SK-N-MC (cell line): ENCODE measurements at regions not wholly inside any gene's neighbourhood (a gene's known extent, or its start where the extent isn't known, plus 50 kb on each side); places are given as distances from the start of the nearest gene placed in this dataset.

Experiments used
- DNase-seq: peaks from one replicate; pipeline ENCODE4 v3.0.0-alpha.2; 2011; ENCODE audit warnings: low read depth, low spot score
- H3K27ac ChIP-seq: fragments of 200-600 bp; sonication (generic); 2 replicates; pipeline ENCODE4 v1.5.1; 2016; ENCODE audit warnings: mixed run types
- H3K36me3 ChIP-seq: fragments of 200-600 bp; sonication (generic); 2 replicates; pipeline ENCODE4 v1.6.1; 2017; ENCODE audit warnings: antibody characterized with exemption, low read length, mixed read lengths; ENCODE audit not compliant: insufficient read depth
- H3K4me3 ChIP-seq: fragments of 200-600 bp; sonication (generic); 2 replicates; pipeline ENCODE4 v1.5.1; 2016
- H3K9ac ChIP-seq: fragments of 200-600 bp; sonication (generic); 2 replicates; pipeline ENCODE4 v1.8.0; 2017; ENCODE audit warnings: mixed run types, mixed read lengths; ENCODE audit not compliant: insufficient read length
- H3K9me3 ChIP-seq: fragments of 200-600 bp; sonication (generic); 2 replicates; pipeline ENCODE4 v1.6.1; 2017; ENCODE audit warnings: low read depth, mild to moderate bottlenecking, antibody characterized with exemption, low read length, moderate library complexity, mixed read lengths
- EZH2 ChIP-seq: fragments of 200-600 bp; sonication (generic); IDR thresholded peaks from one replicate; pipeline ENCODE4 v1.6.1; 2017; ENCODE audit warnings: antibody characterized with exemption
- FOXP2 ChIP-seq: optimal IDR thresholded peaks from 2 replicates; pipeline ENCODE3; 2011; ENCODE audit warnings: mild to moderate bottlenecking, moderate library complexity; ENCODE audit not compliant: insufficient read depth; ENCODE audit errors: extremely low read length, control extremely low read depth
- POLR2AphosphoS5 ChIP-seq: IDR thresholded peaks from 2 replicates; pipeline ENCODE4 v1.6.1; 2012; ENCODE audit warnings: mild to moderate bottlenecking, low read depth, low read length, borderline replicate concordance

DNA sequence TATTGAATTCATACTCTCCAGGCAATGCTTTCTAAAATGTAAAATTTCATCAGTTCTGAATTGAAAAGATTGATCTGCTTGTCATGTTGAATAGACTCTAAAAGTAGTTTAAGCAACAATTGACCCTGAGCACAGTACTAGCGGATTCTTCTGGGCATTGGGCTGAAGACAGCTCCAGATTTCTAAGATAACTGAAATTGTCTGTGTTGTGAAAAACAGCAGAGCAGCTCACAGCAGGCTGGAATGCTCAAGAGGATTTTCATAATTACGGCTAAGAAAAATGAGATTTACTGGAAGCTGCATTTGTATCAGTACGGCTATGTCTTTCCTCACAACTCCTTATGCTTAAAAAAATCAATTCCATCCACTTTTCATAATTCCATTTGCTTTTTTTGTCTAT is 373.7 kb downstream of the HACE1 start:
- DNase-seq, result no peak

DNA sequence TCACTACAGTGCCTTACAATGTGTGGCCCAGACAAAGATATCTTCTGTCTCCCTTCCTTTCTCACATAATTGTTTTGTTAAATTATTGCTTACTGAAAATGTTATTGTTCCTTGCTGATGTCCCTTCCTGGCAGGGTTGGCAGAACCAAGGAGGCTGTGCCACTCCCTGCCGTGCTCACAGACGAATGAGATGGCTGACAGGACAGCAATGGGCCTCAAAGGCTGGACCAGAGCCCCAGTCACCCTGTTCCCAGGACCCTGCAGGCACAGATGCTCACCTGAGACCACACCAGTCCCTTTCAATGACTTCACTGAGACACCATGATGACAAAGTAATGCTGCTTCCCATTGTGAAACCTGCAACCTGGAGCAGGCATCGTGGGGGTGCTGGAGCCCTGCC is 375.1 kb downstream of the HACE1 start:
- Histone ChIP-seq H3K9me3 (no peaks in the 10 kb centered on the region), H3K27ac (peak overlapping the region; percentile 84), H3K4me3 (no peak overlapping the region), H3K36me3 (no peaks in the 10 kb centered on the region), H3K9ac (no peak overlapping the region)
- TF ChIP-seq EZH2 (no peak), POLR2AphosphoS5 (no peak), FOXP2 (no peak)
- DNase-seq, result no peak

More for the DNA sequence above, 373.7 kb downstream of the HACE1 start:
- H3K27ac ChIP-seq, result peak overlapping the region; percentile 89
- TF ChIP-seq EZH2, result no peak
- no peak for TF ChIP-seq POLR2AphosphoS5
- no peak for TF ChIP-seq FOXP2
- H3K9me3 ChIP-seq, result no peaks in the 10 kb centered on the region
- H3K4me3 ChIP-seq, result peak overlapping the region; percentile 39
- peak overlapping the region; percentile 34 for H3K9ac ChIP-seq
- no peaks in the 10 kb centered on the region for H3K36me3 ChIP-seq

DNA sequence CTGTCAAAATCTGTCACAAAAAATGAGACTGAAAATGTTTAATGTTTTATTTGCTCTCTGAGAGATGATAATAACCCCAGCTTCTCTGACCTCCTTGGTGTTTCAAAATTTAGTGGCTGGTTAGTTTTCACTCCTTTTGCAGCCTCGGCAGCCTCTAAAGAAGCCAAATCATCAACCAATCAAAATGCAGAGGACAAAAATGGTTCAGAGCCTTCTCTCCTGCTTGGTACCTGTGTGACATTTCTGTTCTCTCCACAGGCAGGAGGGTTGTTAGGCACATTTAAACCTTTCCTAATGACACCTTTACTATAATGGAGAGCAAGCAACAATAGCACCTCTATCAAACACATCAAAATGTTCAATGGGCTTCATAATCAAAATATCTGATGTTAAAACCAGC is 375.5 kb downstream of the HACE1 start:
- Histone ChIP-seq H3K9ac (peak overlapping the region; percentile 34), H3K27ac (peak overlapping the region; percentile 84), H3K4me3 (no peak overlapping the region), H3K36me3 (no peaks in the 10 kb centered on the region), H3K9me3 (no peaks in the 10 kb centered on the region)
- DNase-seq, result no peak
- no peak for TF ChIP-seq EZH2
- TF ChIP-seq FOXP2, result no peak
- TF ChIP-seq POLR2AphosphoS5, result no peak

DNA sequence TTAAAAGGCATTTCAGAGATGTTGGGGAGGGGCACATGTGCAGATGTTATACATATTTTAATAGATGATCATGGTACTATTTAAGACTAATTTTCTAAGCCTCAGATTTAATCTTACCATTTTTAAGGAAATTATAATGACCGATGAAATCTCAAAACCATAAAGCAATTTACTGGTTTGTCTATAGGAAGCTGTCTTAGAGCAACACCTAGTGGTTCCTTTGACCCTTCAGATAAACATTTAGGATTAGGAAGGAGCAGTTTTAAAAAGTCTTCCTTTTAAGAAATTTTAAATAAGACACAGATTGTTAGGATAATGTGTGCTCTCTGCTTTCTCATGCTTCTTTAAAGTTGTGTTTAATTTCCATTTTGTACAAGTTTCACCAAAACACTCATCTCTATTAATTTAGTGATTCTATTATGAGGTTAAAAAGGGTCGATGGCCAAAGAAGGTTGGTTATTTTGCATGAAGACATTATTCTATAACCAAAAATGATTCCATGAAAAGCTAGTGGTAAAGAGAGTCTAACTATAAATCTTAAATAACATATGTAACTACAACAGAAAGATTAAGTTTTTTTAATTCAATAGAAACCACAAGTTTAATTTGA is 376.4 kb downstream of the HACE1 start:
- Histone ChIP-seq H3K27ac (peak overlapping the region; percentile 84), H3K4me3 (peak overlapping the region; percentile 36), H3K36me3 (no peaks in the 10 kb centered on the region), H3K9me3 (no peaks in the 10 kb centered on the region), H3K9ac (peak overlapping the region; percentile 50)
- peak; percentile 78 for DNase-seq
- TF ChIP-seq POLR2AphosphoS5 (no peak), FOXP2 (no peak), EZH2 (no peak)

DNA sequence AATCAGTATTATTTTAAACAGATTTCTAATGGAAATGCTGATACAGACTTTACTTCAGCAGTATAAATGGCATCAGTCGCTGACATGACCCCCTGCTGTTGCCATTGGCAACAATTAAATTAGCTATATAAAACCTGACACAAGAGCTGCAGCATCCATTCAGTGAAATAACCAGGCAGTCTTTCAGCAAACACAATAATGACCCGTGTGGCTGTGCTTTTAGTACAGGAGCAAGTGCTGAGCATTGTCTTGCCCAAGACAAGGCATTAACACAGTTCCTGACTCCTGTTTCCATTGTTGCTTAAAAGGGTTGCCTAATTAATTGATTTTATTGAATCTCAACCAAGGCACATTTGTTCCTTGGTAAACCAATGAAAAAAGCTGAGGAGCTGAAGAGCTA is 382.1 kb downstream of the HACE1 start:
- TF ChIP-seq FOXP2, result no peak
- no peak for TF ChIP-seq EZH2
- no peak for TF ChIP-seq POLR2AphosphoS5
- DNase-seq, result no peak

DNA sequence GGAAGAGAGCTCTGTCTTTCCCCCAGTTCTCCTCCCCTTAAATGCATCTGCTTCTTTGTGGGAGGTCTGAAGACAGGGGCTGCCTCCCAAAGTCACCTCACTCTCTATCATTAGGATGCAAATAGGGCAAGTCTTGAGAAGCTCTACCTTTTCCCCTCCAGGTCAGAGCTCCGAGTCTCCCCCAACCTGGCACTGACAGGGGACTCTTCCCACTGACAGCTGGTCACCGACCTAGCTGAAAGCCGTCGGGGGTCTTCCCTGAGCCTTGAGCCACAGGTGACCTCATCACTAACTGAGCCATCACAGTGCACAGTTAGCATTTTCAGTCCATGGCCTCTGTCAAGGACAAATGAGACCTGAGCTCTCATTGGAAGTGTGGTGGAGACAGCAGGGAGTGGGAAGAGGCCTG is 386.7 kb downstream of the HACE1 start:
- no peak for TF ChIP-seq FOXP2
- no peak for TF ChIP-seq POLR2AphosphoS5
- no peak for TF ChIP-seq EZH2
- no peak for DNase-seq
- H3K9ac ChIP-seq, result no peak overlapping the region
- H3K4me3 ChIP-seq, result no peak overlapping the region
- no peaks in the 10 kb centered on the region for H3K9me3 ChIP-seq
- no peaks in the 10 kb centered on the region for H3K36me3 ChIP-seq
- H3K27ac ChIP-seq, result no peak overlapping the region

More for the DNA sequence above, 382.1 kb downstream of the HACE1 start:
- Histone ChIP-seq H3K4me3 (no peak overlapping the region), H3K36me3 (no peaks in the 10 kb centered on the region), H3K27ac (no peak overlapping the region), H3K9ac (no peak overlapping the region), H3K9me3 (no peaks in the 10 kb centered on the region)

DNA sequence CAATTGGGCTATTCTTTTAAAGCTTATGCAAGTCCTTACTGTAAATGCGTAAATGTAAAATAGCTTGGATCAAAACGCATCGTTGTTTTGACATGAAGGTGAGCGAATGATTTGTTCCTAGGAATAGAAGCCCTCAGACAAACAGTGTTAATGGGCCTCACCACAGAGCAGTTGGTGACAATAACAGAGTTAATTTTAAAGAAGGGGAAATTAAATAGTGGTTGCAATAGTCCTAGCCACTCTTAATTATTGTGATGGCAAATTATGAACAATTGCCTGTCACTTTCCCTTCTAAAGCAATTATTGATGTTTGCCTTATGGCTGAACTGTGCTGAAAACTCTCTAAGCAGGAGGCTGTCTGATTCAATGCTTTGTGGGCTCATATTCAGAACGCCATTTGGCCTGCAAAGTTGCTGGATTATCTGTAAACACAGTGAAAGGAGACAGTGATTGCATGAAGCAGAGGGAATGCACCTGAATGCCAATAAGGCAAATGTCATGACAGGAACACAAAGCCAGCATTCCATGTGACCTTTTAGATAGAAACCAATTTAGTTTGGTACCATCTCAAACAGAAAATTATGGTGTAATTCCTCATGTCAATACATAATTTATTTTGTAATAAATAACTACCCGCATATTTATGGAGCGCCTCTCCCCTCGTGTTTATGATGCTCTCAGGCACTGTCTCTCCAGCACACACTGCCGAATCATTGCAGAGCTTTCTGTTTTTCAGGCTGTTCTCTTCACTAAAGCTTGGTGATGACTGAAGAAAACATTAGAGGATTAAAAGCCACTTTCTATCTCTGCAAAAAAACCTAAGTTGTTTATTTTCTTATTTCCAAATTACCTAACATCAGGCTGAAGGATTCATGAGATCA is 387.5 kb downstream of the HACE1 start:
- TF ChIP-seq EZH2 (no peak), FOXP2 (no peak), POLR2AphosphoS5 (no peak)
- no peaks in the 10 kb centered on the region for H3K36me3 ChIP-seq
- H3K27ac ChIP-seq, result 0 out of 2 replicates have a peak overlapping the region, but pooled peaks have one; percentile 9
- H3K4me3 ChIP-seq, result no peak overlapping the region
- H3K9me3 ChIP-seq, result no peaks in the 10 kb centered on the region
- no peak overlapping the region for H3K9ac ChIP-seq
- no peak for DNase-seq

DNA sequence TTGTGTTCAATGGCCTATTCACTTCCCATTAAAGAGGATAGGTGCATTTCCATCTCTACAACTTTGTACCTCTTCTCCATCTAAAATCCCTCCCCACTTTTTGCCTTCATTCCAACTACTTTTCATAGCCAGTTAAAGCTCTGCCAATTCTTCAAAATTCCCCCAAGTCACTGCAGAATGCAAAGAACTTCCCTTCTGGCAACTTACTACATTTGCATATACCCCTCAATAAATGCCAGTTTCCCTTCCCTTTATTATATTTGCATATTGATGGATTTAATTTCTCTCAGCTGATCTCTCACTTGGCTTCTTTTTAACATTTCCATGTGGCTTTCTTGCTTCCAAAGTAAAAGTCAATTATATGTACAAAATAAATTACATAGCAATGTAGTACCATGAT is 393.4 kb downstream of the HACE1 start:
- DNase-seq, result no peak
- Histone ChIP-seq H3K36me3 (no peaks in the 10 kb centered on the region), H3K27ac (peak overlapping the region; percentile 59; the same call in 1 of the 2 replicates), H3K9ac (no peak overlapping the region), H3K4me3 (no peak overlapping the region), H3K9me3 (no peaks in the 10 kb centered on the region)
- no peak for TF ChIP-seq POLR2AphosphoS5
- TF ChIP-seq EZH2, result no peak
- TF ChIP-seq FOXP2, result no peak
